Activated T-helper 9 cell treated with anti-CD3 and anti-CD28 coated beads, Interleukin-2, amount 50 U/mL, for 16 hours (primary cell): ENCODE measurements at regions not wholly inside any gene's neighbourhood (a gene's known extent, or its start where the extent isn't known, plus 50 kb on each side); places are given as distances from the start of the nearest gene placed in this dataset.

Experiments used
- DNase-seq: peaks from one replicate; pipeline ENCODE4 v3.0.0-alpha.2; 2020; ENCODE audit warnings: low read depth

- DNase-seq = no peak
Measured at GRCh38 chr1:229063154-229063773, 207.6 kb upstream of the RAB4A start.

DNA sequence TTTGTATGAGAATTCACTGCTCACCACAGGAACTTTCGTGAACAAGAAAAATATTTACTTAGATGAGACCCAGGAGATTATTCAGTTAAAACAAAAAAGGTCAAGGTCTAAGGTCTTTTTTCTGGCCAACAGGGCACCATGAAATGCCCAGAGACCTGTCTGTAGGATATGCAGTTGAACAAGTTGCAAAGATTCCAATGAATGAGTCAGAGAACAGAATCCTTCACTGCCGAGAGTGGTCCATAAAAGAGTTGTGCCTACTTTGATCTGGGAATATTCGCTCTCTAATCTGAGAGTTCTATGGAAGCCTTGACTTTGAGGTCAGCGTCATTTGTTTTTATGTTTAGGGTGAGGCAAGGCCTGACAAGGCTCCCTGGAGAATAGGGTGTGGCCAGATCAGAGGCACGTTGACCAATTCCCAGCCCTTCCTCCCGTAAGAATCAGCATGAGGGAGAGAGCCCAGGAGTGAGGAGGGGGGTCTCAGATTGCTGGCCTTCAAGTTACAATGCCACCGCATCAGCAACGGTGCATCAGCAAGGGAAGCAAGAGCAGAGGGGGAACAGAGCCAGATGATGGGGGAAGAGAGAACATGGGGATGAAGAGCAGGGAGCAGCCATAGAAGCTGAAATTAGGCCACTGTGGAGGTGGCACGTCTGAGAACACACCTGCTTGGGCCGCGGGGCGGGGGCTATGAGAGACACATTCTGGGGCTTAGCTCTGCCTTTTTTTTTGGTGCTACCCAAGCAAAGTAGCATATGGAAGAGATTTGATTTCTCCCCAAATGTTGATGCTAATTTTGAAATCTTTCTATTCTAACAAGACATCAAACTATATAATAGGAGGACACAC is 206.4 kb upstream of the RAB4A start:
- DNase-seq = no peak

- DNase-seq = no peak
Measured at GRCh38 chr1:229065613-229066012, 205.3 kb upstream of the RAB4A start.

GRCh38 chr1:229066591-229066990 is 204.3 kb upstream of the RAB4A start:
- DNase-seq = no peak

GRCh38 chr1:229067546-229067945 is 203.4 kb upstream of the RAB4A start:
- DNase-seq = no peak

- DNase-seq = no peak
Measured at GRCh38 chr1:229068270-229068987, 202.5 kb upstream of the RAB4A start.

- DNase-seq = no peak
Measured at GRCh38 chr1:229069176-229069575, 201.7 kb upstream of the RAB4A start.

DNA sequence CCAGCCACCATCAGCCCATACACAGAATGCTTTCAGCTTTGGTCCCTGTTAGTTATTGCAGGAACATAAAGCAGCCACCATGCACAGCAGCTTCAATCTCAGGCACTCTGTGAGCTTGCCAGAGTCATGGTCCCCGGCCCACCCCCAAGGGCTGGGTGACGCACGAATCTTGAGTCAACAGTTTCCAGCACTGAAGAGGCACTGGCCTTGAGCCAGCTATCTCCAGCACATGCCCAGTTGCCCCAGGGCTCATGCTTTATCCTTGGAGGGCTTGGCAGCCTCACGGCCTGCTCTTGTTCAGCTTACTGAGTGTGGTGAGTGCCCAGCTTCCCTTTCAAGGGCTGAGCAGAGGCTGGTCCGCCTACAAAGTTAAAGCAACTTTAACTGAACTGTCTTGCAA is 200.7 kb upstream of the RAB4A start:
- DNase-seq = no peak

- DNase-seq = no peak
Measured at GRCh38 chr1:229073251-229073650, 197.7 kb upstream of the RAB4A start.

DNA sequence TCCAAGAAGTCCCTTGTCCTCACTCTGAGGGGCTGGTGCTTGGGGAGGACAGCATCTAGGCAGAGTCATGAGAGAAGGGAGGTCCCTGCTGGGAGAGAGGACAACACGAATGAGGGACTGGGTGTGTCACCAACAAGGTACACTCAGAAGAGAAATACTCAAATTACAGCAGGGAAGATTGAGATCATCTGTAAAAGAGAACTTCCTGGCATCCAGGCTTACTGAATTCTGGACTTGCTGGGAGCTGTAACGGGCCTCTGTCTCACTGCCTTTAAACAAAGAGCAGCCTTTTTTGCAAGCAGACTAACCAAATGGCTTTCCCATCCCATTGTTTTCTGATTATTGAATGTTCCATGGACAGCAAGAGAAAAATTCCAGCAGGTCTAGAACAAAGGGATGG is 195.7 kb upstream of the RAB4A start:
- no peak for DNase-seq

- no peak for DNase-seq
Measured at GRCh38 chr1:229075716-229076115, 195.2 kb upstream of the RAB4A start.

DNA sequence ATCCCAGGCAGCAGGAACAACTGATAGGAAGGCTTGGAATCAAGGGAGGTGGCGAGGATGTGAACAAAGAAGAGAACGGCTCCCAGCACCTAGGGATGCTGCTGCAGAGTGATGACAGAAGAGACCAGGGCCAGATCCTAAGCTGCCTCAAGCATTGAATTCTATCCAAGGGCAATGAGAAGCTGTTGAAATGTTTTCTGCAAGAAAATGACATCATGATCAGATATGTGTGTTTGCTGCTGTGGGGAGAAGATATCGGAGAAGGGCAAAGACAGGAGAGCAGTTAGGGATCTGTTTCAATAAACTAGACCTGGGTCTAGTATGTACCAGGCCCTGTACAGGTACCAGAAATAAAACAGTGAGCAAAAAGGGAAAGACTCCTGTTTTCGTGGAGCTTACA is 194.7 kb upstream of the RAB4A start:
- no peak for DNase-seq

DNA sequence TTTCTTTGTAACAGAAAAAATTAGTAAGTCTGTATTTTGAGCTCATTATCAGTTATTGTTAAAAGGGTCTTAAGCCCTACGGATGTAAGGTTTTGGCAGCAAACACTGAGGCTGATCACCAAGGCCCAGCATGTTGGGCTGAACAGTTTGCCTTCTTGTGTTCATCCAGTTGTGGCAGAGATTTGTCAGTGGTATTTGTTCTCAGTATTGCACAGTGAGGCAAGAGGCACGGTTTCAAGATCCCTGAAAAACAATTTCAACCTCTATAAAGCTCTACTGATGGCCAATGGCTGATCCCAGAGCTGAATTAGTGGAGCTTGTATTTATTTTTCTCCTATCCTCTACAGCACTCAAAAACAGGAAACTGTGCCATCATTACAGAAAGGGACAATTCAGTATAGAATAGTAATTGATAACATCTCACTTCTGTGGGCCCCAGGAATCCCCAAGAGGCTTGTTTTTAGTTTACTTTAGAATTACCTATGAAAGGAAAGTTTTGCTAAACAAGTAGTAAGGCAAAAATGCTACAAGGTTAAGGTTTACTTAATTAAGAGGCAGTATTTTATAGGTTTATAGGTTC is 191.8 kb upstream of the RAB4A start:
- no peak for DNase-seq

DNA sequence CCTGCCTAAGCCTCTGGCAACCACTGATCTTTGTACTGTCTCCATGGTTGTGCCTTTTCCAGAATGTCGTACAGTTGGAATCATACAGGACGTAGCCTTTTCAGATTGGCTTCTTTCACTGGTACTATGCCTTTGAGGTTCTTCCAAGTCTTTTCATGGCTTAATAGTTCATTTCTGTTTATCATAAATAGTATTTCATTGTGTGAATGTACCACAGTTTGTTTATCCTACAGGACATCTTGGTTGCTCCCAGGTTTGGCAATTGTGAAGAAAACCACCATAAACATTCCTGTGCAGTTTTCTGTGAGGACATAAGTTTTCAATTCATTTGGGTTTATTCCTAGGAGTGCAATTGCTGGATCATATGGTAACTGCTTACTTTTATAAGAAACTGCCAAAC is 190.6 kb upstream of the RAB4A start:
- no peak for DNase-seq

DNA sequence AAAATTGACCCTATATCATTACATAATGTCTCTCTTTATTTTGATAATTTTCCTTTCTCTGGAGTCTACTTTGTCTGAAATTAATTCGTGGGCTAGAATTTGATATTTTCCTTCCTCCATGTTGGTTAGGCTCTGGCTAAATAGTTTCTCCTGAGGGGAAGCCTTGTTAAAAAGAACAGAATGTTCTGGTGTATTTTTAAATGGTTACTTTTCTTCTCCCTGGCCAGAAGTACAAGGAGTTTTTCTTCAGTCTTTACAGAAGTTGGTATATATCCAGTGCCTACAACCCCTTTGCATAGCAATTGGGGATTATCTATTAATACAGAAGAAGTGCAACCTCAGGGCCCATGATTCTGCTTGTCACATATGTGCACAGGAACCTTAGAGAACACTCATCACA is 185.6 kb upstream of the RAB4A start:
- DNase-seq = no peak

DNA sequence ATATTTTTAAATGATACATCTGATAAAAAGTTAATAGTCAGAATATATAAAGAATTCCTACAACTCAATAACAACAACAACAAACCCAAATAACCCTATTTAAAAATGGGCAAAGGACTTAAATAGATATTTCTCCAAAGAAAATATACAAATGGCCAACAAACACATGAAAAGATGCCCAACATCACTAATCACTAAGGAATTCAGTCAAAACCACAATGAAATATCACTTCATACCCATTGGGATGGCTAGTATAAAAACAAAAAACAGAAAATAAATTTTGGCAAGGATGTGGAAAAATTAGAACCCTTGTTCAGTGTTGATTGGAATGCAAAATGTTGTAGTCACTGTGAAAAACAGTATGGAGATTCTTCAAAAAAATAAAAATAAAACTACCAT is 184.8 kb upstream of the RAB4A start:
- DNase-seq = no peak

DNA sequence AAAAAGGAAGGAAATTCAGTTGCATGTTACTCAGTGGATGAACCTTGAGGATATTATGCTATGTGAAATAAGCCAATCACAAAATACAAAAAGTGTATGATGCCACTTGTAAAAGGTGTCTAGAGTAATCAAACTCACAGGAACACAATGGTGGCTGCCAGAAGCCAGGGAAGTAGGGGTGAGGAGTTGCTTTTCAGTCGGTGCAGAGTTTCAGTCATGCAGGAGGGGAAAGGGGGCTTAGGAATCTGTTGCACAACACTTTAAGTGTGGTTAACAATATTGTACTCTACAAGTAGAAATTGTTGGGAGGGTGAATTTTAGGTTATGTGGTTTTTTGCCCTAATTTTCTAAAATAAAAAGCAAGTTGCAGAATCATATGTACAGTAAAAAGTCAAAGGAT is 184.2 kb upstream of the RAB4A start:
- no peak for DNase-seq

GRCh38 chr1:229087339-229087738 is 183.6 kb upstream of the RAB4A start:
- no peak for DNase-seq

DNA sequence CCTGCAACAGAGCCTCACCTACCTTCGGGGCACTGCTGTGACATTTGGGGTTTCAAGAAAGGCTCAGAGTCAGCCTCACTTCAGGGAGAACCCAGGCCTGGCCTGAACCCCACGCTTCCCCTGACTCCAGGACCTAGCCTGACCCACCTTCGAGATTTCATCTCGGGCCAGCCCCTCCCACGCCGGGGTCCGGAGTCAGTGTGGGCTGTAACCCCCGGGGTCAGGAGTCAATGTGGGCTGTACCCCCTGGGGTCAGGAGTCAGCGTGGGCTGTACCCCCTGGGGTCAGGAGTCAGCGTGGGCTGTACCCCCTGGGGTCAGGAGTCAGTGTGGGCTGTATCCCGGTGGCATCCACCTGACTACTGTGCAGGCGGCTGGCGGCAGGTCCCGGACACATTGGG is 183.0 kb upstream of the RAB4A start:
- no peak for DNase-seq

DNA sequence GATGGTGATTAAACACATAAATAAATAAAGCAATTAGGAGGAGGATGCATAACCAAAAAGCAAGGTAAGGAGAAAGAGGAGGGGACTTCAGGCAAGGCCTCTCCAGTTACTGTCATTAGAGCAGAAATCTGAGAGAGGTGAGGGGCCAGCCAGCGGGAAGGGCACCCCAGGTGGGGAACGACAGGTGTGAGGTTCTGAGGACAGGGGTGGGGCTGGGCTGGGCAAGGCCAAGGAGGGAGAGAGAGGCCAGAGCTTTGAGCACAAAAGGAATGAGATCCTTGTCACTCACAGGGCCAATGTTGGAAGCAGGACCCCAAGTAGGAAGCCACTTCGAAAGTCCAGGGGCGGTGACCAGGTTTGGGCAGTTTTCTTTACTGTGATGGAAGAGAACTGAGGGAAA is 182.2 kb upstream of the RAB4A start:
- DNase-seq = no peak

DNA sequence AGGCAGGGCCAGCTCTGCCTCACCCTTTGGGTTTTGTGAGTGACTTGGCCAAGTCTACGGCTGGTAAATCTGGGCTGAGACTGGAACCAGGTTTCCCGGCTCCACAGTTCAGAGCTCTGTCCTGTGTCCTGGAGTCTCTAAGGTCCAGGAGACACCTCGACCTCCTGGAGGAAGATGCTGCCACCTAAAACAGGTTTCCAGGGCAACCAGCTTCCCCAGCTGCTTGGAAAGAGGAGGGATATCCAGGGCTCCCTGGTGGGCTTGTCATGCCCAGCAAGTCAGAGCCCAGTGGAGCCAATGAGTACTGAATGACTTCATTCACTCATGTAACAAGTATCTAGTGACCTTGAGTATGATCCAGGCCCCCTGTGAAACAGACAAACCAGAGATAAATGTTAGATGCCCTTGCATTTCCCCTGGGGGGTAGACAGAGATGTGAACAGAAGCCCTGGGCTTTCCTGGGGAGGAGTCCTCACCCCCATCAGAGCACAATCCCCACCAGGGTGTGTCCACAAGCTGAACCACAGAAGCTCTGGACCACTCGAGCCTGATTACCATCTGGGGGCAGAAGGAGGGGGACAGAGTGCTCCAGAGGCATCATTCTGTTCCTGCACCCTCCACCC is 181.2 kb upstream of the RAB4A start:
- DNase-seq = no peak

DNA sequence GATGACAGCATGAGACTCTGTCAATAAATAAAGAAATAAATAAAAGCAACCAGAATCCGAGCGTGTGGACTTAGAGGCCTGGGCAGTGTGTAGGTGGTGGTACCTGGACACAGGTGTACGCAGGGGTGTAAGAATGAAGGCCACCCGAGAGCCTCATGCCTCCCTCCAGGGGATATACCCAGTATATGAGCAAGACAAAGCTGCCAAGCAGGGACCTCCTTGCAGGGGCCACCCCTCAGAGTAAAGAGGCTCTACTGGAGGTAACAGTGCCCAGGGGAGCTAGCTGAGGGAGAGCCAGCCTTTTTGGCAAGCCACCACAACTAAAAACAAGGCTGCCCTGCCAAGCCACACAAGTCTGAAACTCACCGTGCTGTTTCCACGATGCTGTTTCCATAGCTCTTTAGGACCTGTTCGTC is 179.2 kb upstream of the RAB4A start:
- DNase-seq = no peak
